SK-N-SH treated with all-trans-retinoic acid at 6 μM for 48 hours (cell line): ENCODE measurements at regions not wholly inside any gene's neighbourhood (a gene's known extent, or its start where the extent isn't known, plus 50 kb on each side); places are given as distances from the start of the nearest gene placed in this dataset.
"Not testable (repeated sequence)": the region's sequence is repeated elsewhere in the genome, so short reads cannot be mapped to it uniquely, and the experiment has no call there.

Source experiments
- ARNTL ChIP-seq: fragments of 450-650 bp; formaldehyde crosslinking; IDR thresholded peaks from 2 replicates; pipeline ENCODE4 v1.5.0; 2020; ENCODE audit warnings: low read depth, mild to moderate bottlenecking, moderate library complexity, borderline replicate concordance
- GLIS3 ChIP-seq: fragments of 250-450 bp; sonication (Bioruptor Pico); IDR thresholded peaks from 2 replicates; pipeline ENCODE4 v1.5.0; 2020; ENCODE audit warnings: mild to moderate bottlenecking, moderate library complexity
- PPARA ChIP-seq: fragments of 250-450 bp; sonication (Bioruptor Pico); IDR thresholded peaks from 2 replicates; pipeline ENCODE4 v1.5.0; 2020; ENCODE audit warnings: mild to moderate bottlenecking, borderline replicate concordance
- TF ChIP-seq, protein P1 (sequence below): fragments of 250-450 bp; sonication (Bioruptor Pico); IDR thresholded peaks from 2 replicates; pipeline ENCODE4 v1.8.0; 2020; ENCODE audit warnings: mild to moderate bottlenecking, moderate library complexity, borderline replicate concordance
- TF ChIP-seq, protein P2 (sequence below): fragments of 250-450 bp; sonication (Bioruptor Pico); IDR thresholded peaks from 2 replicates; pipeline ENCODE4 v1.5.1; 2020; ENCODE audit warnings: low read depth, mild to moderate bottlenecking, moderate library complexity

DNA sequence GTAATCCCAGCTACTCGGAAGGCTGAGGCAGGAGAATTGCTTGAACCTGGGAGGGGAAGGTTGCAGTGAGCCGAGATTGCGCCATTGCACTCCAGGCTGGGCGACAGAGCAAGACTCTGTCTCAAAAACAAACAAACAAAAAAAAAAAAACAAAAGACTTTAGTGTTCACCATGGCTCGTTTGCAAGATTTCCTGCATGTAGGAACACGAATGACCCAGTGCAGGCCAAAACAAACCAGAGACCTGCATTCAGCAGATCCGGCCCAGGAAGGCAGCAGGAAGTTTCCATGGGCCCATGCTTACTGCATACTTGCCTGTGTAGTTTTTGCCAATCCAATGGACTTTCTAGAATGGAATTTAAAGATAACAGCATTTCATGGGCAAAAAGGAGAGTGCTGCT, 137.2 kb downstream of the GTF2IRD2B start:
- TF ChIP-seq ARNTL (CRISPR knock-in tag); GLIS3; PPARA (CRISPR knock-in tag): not testable (repeated sequence)
- TF ChIP-seq, protein P1, sequence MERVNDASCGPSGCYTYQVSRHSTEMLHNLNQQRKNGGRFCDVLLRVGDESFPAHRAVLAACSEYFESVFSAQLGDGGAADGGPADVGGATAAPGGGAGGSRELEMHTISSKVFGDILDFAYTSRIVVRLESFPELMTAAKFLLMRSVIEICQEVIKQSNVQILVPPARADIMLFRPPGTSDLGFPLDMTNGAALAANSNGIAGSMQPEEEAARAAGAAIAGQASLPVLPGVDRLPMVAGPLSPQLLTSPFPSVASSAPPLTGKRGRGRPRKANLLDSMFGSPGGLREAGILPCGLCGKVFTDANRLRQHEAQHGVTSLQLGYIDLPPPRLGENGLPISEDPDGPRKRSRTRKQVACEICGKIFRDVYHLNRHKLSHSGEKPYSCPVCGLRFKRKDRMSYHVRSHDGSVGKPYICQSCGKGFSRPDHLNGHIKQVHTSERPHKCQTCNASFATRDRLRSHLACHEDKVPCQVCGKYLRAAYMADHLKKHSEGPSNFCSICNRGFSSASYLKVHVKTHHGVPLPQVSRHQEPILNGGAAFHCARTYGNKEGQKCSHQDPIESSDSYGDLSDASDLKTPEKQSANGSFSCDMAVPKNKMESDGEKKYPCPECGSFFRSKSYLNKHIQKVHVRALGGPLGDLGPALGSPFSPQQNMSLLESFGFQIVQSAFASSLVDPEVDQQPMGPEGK: not testable (repeated sequence)
- TF ChIP-seq, protein P2, sequence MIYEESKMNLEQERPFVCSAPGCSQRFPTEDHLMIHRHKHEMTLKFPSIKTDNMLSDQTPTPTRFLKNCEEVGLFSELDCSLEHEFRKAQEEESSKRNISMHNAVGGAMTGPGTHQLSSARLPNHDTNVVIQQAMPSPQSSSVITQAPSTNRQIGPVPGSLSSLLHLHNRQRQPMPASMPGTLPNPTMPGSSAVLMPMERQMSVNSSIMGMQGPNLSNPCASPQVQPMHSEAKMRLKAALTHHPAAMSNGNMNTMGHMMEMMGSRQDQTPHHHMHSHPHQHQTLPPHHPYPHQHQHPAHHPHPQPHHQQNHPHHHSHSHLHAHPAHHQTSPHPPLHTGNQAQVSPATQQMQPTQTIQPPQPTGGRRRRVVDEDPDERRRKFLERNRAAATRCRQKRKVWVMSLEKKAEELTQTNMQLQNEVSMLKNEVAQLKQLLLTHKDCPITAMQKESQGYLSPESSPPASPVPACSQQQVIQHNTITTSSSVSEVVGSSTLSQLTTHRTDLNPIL: not testable (repeated sequence)
